Trophoblast cell (in vitro differentiated cells and primary cell): ENCODE measurements at regions not wholly inside any gene's neighbourhood (a gene's known extent, or its start where the extent isn't known, plus 50 kb on each side); places are given as distances from the start of the nearest gene placed in this dataset.

ENCODE experiments used
- DNase-seq, 2 donors: peaks; one replicate each; pipeline ENCODE4 v3.0.0-alpha.2; 2016
- H2AFZ ChIP-seq: 2 replicates; pipeline ENCODE4 v1.6.1; 2013; ENCODE audit warnings: low read length, moderate library complexity, mild to moderate bottlenecking; ENCODE audit not compliant: insufficient read depth, poor library complexity
- H2AK5ac ChIP-seq: 2 replicates; pipeline ENCODE4 v1.6.1; 2013; ENCODE audit warnings: mild to moderate bottlenecking, low read length
- H2BK120ac ChIP-seq: 2 replicates; pipeline ENCODE4 v1.6.1; 2013; ENCODE audit warnings: low read length, mild to moderate bottlenecking, moderate library complexity; ENCODE audit not compliant: insufficient read depth, poor library complexity
- H2BK12ac ChIP-seq: 2 replicates; pipeline ENCODE4 v1.6.1; 2013; ENCODE audit warnings: mild to moderate bottlenecking, low read length, moderate library complexity
- H2BK5ac ChIP-seq: 2 replicates; pipeline ENCODE4 v1.6.1; 2013; ENCODE audit warnings: low read length, low read depth, moderate library complexity, mild to moderate bottlenecking; ENCODE audit not compliant: poor library complexity
- H3K14ac ChIP-seq: 2 replicates; pipeline ENCODE4 v1.6.1; 2013; ENCODE audit warnings: mild to moderate bottlenecking, low read length
- H3K18ac ChIP-seq: 2 replicates; pipeline ENCODE4 v1.6.1; 2013; ENCODE audit warnings: mild to moderate bottlenecking, low read length
- H3K23ac ChIP-seq: 2 replicates; pipeline ENCODE4 v1.6.1; 2013; ENCODE audit warnings: low read length
- H3K27ac ChIP-seq: 2 replicates; pipeline ENCODE4 v1.5.1; 2013; ENCODE audit warnings: low read depth, mild to moderate bottlenecking, inconsistent platforms, low read length, moderate library complexity
- H3K27me3 ChIP-seq: 2 replicates; pipeline ENCODE4 v1.6.1; 2013; ENCODE audit warnings: inconsistent platforms, mild to moderate bottlenecking, low read length, moderate library complexity; ENCODE audit not compliant: insufficient read depth
- H3K36me3 ChIP-seq, 2 experiments: 1 replicate in 1 of 2; 2 replicates in 1 of 2; pipeline ENCODE4 v1.6.1; 2013; ENCODE audit warnings: low read length in 2 of 2, mild to moderate bottlenecking in 2 of 2, moderate library complexity in 1 of 2; ENCODE audit not compliant: insufficient read depth in 2 of 2, control insufficient read depth in 1 of 2
- H3K4ac ChIP-seq: 2 replicates; pipeline ENCODE4 v1.6.1; 2013; ENCODE audit warnings: low read depth, mild to moderate bottlenecking, low read length, moderate library complexity
- H3K4me1 ChIP-seq, 2 experiments: 1 replicate in 1 of 2; 2 replicates in 1 of 2; pipeline ENCODE4 v1.6.1; 2013; ENCODE audit warnings: low read length in 2 of 2, mild to moderate bottlenecking in 2 of 2, moderate library complexity in 1 of 2; ENCODE audit not compliant: insufficient read depth in 2 of 2, control insufficient read depth in 1 of 2
- H3K4me2 ChIP-seq: 2 replicates; pipeline ENCODE4 v1.6.1; 2013; ENCODE audit warnings: inconsistent platforms, mild to moderate bottlenecking, low read length, moderate library complexity
- H3K4me3 ChIP-seq: 2 replicates; pipeline ENCODE4 v1.5.1; 2013; ENCODE audit warnings: mild to moderate bottlenecking, low read depth, low read length, inconsistent platforms
- H3K79me1 ChIP-seq: one replicate; pipeline ENCODE4 v1.6.1; 2013; ENCODE audit warnings: low read length
- H3K79me2 ChIP-seq: 2 replicates; pipeline ENCODE4 v1.6.1; 2013; ENCODE audit warnings: low read length, mild to moderate bottlenecking; ENCODE audit not compliant: control insufficient read depth, insufficient read depth, poor library complexity
- H3K9ac ChIP-seq: 2 replicates; pipeline ENCODE4 v1.6.1; 2013; ENCODE audit warnings: mild to moderate bottlenecking, low read length
- H3K9me3 ChIP-seq: 2 replicates; pipeline ENCODE4 v1.6.1; 2013; ENCODE audit warnings: low read depth, mild to moderate bottlenecking, control low read depth, inconsistent platforms, low read length; ENCODE audit not compliant: insufficient read depth
- H4K12ac ChIP-seq: 2 replicates; pipeline ENCODE4 v1.6.1; 2013; ENCODE audit warnings: low read depth, mild to moderate bottlenecking, low read length, moderate library complexity
- H4K8ac ChIP-seq: 2 replicates; pipeline ENCODE4 v1.6.1; 2013; ENCODE audit warnings: low read depth, mild to moderate bottlenecking, low read length, moderate library complexity
- H4K91ac ChIP-seq: one replicate; pipeline ENCODE4 v1.6.1; 2013; ENCODE audit warnings: low read depth, mild to moderate bottlenecking, low read length, moderate library complexity
- WGBS: extraction: QIAGEN DNeasy Blood & Tissue Kit; methylation state at CpG from one replicate; pipeline ENCODE4 v1.1.7; 2013; ENCODE audit warnings: missing lambda C conversion rate; ENCODE audit not compliant: insufficient read length, insufficient coverage; ENCODE audit errors: extremely low coverage; 5-methylcytosine and 5-hydroxymethylcytosine counted together

DNA sequence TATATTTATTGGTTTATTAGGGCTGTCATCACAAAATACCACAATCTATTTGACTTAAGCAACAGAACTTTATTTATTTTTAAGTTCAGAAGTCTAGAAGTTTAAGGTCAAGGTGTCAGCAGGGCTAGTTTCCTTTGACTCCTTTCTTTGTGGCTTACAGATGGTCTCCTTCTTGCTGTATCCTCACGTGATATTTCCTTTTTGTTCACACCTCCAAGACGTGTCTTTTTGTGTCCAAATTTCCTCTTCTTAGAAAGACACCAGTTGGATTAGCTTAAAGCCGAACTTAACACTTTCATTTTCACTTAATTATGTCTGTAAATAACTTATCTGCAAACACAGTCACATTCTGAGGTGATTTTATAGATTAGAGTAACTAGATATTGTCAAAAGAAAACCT is 631.4 kb upstream of the POT1 start:
- WGBS, result no CpG with 5 or more reads among the region's 3 CpGs
- DNase-seq, result no peak
- no peak overlapping the region for H4K8ac ChIP-seq

DNA sequence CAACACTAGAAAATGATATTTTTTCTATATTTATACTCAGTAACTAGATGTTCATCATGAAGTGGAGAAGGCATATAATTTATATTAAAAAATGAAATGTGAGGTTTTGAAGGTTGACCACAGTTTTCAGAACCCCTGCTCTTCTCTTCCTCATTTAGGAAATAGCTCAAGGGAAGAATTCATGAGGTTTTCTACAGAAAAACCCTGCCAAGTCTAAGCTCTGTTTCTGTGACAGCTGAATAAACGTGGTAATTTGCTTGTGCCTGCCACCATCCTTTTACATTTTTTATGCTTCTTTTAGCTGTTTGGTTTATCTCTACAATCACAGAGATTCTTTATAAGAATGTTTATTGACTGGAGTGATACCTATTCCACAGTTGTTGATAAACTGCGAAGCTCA is 630.3 kb upstream of the POT1 start:
- Histone ChIP-seq H2BK12ac (no peak overlapping the region), H3K4ac (no peak overlapping the region), H3K18ac (no peak overlapping the region), H3K9ac (no peak overlapping the region), H3K9me3 (no peaks in the 10 kb centered on the region), H3K27me3 (no peaks in the 10 kb centered on the region), H2BK120ac (no peak overlapping the region), H2AFZ (no peak overlapping the region), H3K27ac (no peak overlapping the region), H4K91ac (no peak overlapping the region), H3K36me3 (no peaks in the 10 kb centered on the region), H2BK5ac (no peak overlapping the region), H3K4me3 (no peak overlapping the region), H3K4me2 (no peak overlapping the region), H4K12ac (no peak overlapping the region), H3K14ac (no peak overlapping the region), H3K23ac (no peak overlapping the region), H4K8ac (no peak overlapping the region), H3K4me1 (no peaks in the 10 kb centered on the region), H3K79me1 (no peaks in the 10 kb centered on the region), H2AK5ac (no peak overlapping the region), H3K79me2 (no peaks in the 10 kb centered on the region)
- DNase-seq, result no peak
- no CpG with 5 or more reads among the region's 2 CpGs for WGBS

More for the DNA sequence above, 631.4 kb upstream of the POT1 start:
- H3K9me3 ChIP-seq, result no peaks in the 10 kb centered on the region
- H3K14ac ChIP-seq, result no peak overlapping the region
- no peak overlapping the region for H2BK12ac ChIP-seq
- no peak overlapping the region for H3K4me3 ChIP-seq
- no peak overlapping the region for H2BK5ac ChIP-seq
- H3K79me2 ChIP-seq, result no peaks in the 10 kb centered on the region
- no peak overlapping the region for H3K23ac ChIP-seq
- no peaks in the 10 kb centered on the region for H3K36me3 ChIP-seq
- no peak overlapping the region for H3K18ac ChIP-seq
- H3K79me1 ChIP-seq, result no peaks in the 10 kb centered on the region
- H3K4me1 ChIP-seq, result no peaks in the 10 kb centered on the region
- no peaks in the 10 kb centered on the region for H3K27me3 ChIP-seq
- no peak overlapping the region for H4K91ac ChIP-seq
- H3K4me2 ChIP-seq, result no peak overlapping the region
- H4K12ac ChIP-seq, result no peak overlapping the region
- no peak overlapping the region for H3K4ac ChIP-seq
- H2AK5ac ChIP-seq, result no peak overlapping the region
- H2BK120ac ChIP-seq, result no peak overlapping the region
- no peak overlapping the region for H3K27ac ChIP-seq
- no peak overlapping the region for H2AFZ ChIP-seq
- no peak overlapping the region for H3K9ac ChIP-seq

DNA sequence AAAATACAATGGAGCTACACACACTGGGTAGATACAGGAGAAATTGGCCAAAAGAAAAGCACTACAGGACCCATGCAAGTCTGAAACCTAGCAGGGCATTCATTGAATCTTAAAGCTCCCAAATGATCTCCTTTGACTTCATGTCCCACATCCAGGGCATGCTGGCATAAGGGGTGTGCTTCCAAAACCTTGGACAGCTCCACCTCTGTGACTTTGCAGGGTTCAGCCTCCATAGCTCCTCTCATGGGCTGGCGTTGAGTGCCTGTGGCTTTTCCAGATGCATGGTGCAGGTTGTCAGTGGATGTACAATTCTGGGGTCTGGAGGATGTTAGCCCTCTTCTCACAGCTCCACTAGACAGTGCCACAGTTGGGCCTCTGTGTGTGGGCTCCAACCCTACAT is 626.3 kb upstream of the POT1 start:
- WGBS, result no CpG with 5 or more reads among the region's 1 CpG
- Histone ChIP-seq H4K91ac (no peak overlapping the region), H4K8ac (no peak overlapping the region), H3K9ac (no peak overlapping the region), H3K4me3 (no peak overlapping the region), H4K12ac (no peak overlapping the region), H3K23ac (no peak overlapping the region), H2AK5ac (no peak overlapping the region), H3K27me3 (no peaks in the 10 kb centered on the region), H3K4me2 (no peak overlapping the region), H3K14ac (no peak overlapping the region), H3K36me3 (no peaks in the 10 kb centered on the region), H3K27ac (no peak overlapping the region), H3K79me1 (no peaks in the 10 kb centered on the region), H3K9me3 (no peaks in the 10 kb centered on the region), H2BK5ac (no peak overlapping the region), H2BK120ac (no peak overlapping the region), H3K79me2 (no peaks in the 10 kb centered on the region), H3K18ac (no peak overlapping the region), H3K4ac (no peak overlapping the region), H3K4me1 (no peaks in the 10 kb centered on the region), H2BK12ac (no peak overlapping the region), H2AFZ (no peak overlapping the region)
- no peak for DNase-seq

DNA sequence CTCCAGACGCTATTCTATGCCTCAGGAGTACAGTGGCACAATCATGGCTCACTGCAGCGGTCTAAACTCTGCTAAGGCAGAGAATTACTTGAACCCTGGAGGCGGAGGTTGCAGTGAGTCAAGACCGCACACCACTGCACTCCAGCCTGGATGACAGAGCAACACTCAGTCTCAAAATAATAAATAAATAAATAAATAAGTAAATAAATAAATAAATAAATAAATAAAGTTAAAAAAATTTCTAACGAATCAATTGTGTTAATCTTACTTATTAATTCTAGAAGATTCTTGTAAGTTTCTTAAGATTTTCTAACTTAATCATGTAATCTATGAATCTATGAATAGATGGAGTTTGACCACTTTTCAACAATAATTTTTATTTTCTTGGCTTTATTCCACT is 621.4 kb upstream of the POT1 start:
- Histone ChIP-seq H3K9me3 (no peaks in the 10 kb centered on the region), H3K79me2 (no peaks in the 10 kb centered on the region), H3K4ac (no peak overlapping the region), H2BK120ac (no peak overlapping the region), H3K4me3 (no peak overlapping the region), H2BK12ac (no peak overlapping the region), H3K27me3 (no peaks in the 10 kb centered on the region), H4K12ac (no peak overlapping the region), H3K4me2 (no peak overlapping the region), H4K91ac (no peak overlapping the region), H4K8ac (no peak overlapping the region), H2AK5ac (no peak overlapping the region), H3K14ac (no peak overlapping the region), H3K18ac (no peak overlapping the region), H2BK5ac (no peak overlapping the region), H2AFZ (no peak overlapping the region), H3K9ac (no peak overlapping the region), H3K27ac (no peak overlapping the region), H3K79me1 (no peaks in the 10 kb centered on the region), H3K4me1 (no peaks in the 10 kb centered on the region), H3K36me3 (no peaks in the 10 kb centered on the region), H3K23ac (no peak overlapping the region)
- DNase-seq, result no peak
- no CpG with 5 or more reads among the region's 5 CpGs for WGBS
